CD4-positive, alpha-beta T cell (primary cell): ENCODE measurements at regions not wholly inside any gene's neighbourhood (a gene's known extent, or its start where the extent isn't known, plus 50 kb on each side); places are given as distances from the start of the nearest gene placed in this dataset.

ENCODE experiments used
- ATAC-seq: fragments of 200-7000 bp; cut with Tn5 transposase; one replicate; pipeline ENCODE4 v1.10.0; 2022; ENCODE audit warnings: mild to moderate bottlenecking; ENCODE audit not compliant: poor library complexity
- CTCF ChIA-PET: fragments of 350-600 bp; sonication (Branson Sonifier 250); formaldehyde crosslinking; loops from one replicate; lab custom pipeline; 2021; ENCODE audit warnings: antibody characterized with exemption, inconsistent platforms; lab: Charles Lee
- POLR2A ChIA-PET: fragments of 350-600 bp; sonication (Branson Sonifier 250); formaldehyde crosslinking; loops from one replicate; lab custom pipeline; 2021; ENCODE audit warnings: antibody characterized with exemption, inconsistent platforms; lab: Charles Lee
- DNase-seq, 14 experiments: peaks; one replicate each; pipeline ENCODE4 v3.0.0-alpha.2; 2013 to 2020; ENCODE audit warnings: mixed read lengths in 2 of 14
- H3K27ac ChIP-seq, 2 donors: one replicate each; pipeline versions ENCODE4 v1.5.1 to v1.7.0; 2013; ENCODE audit warnings: low read length in 2 of 2, low read depth in 1 of 2, mild to moderate bottlenecking in 1 of 2
- H3K27me3 ChIP-seq, 2 experiments: 1 replicate in 1 of 2; 2 replicates in 1 of 2; pipeline versions ENCODE4 v1.6.1 to v1.7.0; 2013; ENCODE audit warnings: low read length in 2 of 2, control low read depth in 1 of 2, mild to moderate bottlenecking in 1 of 2, moderate library complexity in 1 of 2; ENCODE audit not compliant: insufficient read depth in 2 of 2, control insufficient read depth in 1 of 2
- H3K36me3 ChIP-seq: one replicate; pipeline ENCODE4 v1.6.1; 2013; ENCODE audit warnings: low read length, control low read depth; ENCODE audit not compliant: insufficient read depth
- H3K4me1 ChIP-seq: one replicate; pipeline ENCODE4 v1.6.1; 2013; ENCODE audit warnings: low read length, control low read depth; ENCODE audit not compliant: insufficient read depth
- H3K4me3 ChIP-seq: one replicate; pipeline ENCODE4 v1.5.1; 2013; ENCODE audit warnings: mild to moderate bottlenecking, low read length, moderate library complexity
- H3K9me3 ChIP-seq, 2 experiments: 1 replicate in 1 of 2; 2 replicates in 1 of 2; pipeline versions ENCODE4 v1.6.1 to v1.7.0; 2013; ENCODE audit warnings: low read length in 2 of 2, mild to moderate bottlenecking in 2 of 2, control low read depth in 1 of 2, moderate library complexity in 1 of 2; ENCODE audit not compliant: control insufficient read depth in 1 of 2, insufficient read depth in 1 of 2
- H3K27ac Mint-ChIP-seq: one replicate; pipeline ENCODE4 v1.8.0; 2020; ENCODE audit warnings: mixed read lengths
- H3K27me3 Mint-ChIP-seq: one replicate; pipeline ENCODE4 v1.8.0; 2021; ENCODE audit warnings: mixed read lengths
- H3K36me3 Mint-ChIP-seq: one replicate; pipeline ENCODE4 v1.8.0; 2021; ENCODE audit warnings: low read depth, mixed read lengths
- H3K4me1 Mint-ChIP-seq: one replicate; pipeline ENCODE4 v1.8.0; 2021; ENCODE audit warnings: low read depth, mixed read lengths
- H3K4me3 Mint-ChIP-seq: one replicate; pipeline ENCODE4 v1.8.0; 2020; ENCODE audit warnings: mild to moderate bottlenecking, mixed read lengths
- H3K9me3 Mint-ChIP-seq: one replicate; pipeline ENCODE4 v1.8.0; 2020; ENCODE audit warnings: mixed read lengths
- CTCF ChIP-seq: fragments of 200-600 bp; IDR thresholded peaks from one replicate; pipeline ENCODE4 v1.8.0; 2022; ENCODE audit warnings: antibody characterized with exemption, mild to moderate bottlenecking
- intact Hi-C, 2 experiments: fragments of 100-400 bp; cut with DNase I in 1 of 2; cut with micrococcal nuclease in 1 of 2; formaldehyde crosslinking; loops; one replicate each; pipeline versions ENCODE4 v1.15.1 to v1.9.0; 2023 to 2025; cut with DNase I, micrococcal nuclease

- DNase-seq: no peak
- H3K27ac Mint-ChIP-seq: no peak overlapping the region
- CTCF ChIA-PET: no interaction called here
- no peak overlapping the region for H3K27ac ChIP-seq
- H3K9me3 Mint-ChIP-seq: no peaks in the 10 kb centered on the region
- no peak overlapping the region for H3K4me3 Mint-ChIP-seq
- no peak for ATAC-seq
- POLR2A ChIA-PET: no interaction called here
- peaks cover 29% of the 10 kb centered on the region for H3K27me3 Mint-ChIP-seq
- no peaks in the 10 kb centered on the region for H3K36me3 ChIP-seq
- H3K9me3 ChIP-seq: peaks cover 0 to 6% of the 10 kb centered on the region in 2 experiments
- H3K4me1 Mint-ChIP-seq: no peaks in the 10 kb centered on the region
- intact Hi-C loops: no loop called here
- no peaks in the 10 kb centered on the region for H3K4me1 ChIP-seq
- no peaks in the 10 kb centered on the region for H3K36me3 Mint-ChIP-seq
- peaks cover 9 to 11% of the 10 kb centered on the region in 2 experiments for H3K27me3 ChIP-seq
- no peak for TF ChIP-seq CTCF
- H3K4me3 ChIP-seq: no peak overlapping the region
Observed at GRCh38 chr1:4071653-4072052, 171.6 kb upstream of the C1orf174 start.

GRCh38 chr1:4072481-4073153, 172.5 kb upstream of the C1orf174 start:
- Mint-ChIP-seq H3K9me3 (no peaks in the 10 kb centered on the region), H3K27me3 (peaks cover 29% of the 10 kb centered on the region), H3K36me3 (no peaks in the 10 kb centered on the region), H3K4me3 (no peak overlapping the region), H3K27ac (no peak overlapping the region), H3K4me1 (no peaks in the 10 kb centered on the region)
- no peak for TF ChIP-seq CTCF
- Histone ChIP-seq H3K4me3 (no peak overlapping the region), H3K4me1 (no peaks in the 10 kb centered on the region), H3K27me3 (peaks cover 9 to 11% of the 10 kb centered on the region in 2 experiments), H3K27ac (no peak overlapping the region), H3K9me3 (peaks cover 0 to 3% of the 10 kb centered on the region in 2 experiments), H3K36me3 (no peaks in the 10 kb centered on the region)
- no peak for ATAC-seq
- POLR2A ChIA-PET: no interaction called here
- CTCF ChIA-PET: no interaction called here
- intact Hi-C loops: no loop called here
- DNase-seq: no peak

- CTCF ChIA-PET: no interaction called here
- peaks cover 0 to 5% of the 10 kb centered on the region in 2 experiments for H3K9me3 ChIP-seq
- H3K36me3 ChIP-seq: no peaks in the 10 kb centered on the region
- Mint-ChIP-seq H3K4me1 (no peaks in the 10 kb centered on the region), H3K36me3 (no peaks in the 10 kb centered on the region), H3K9me3 (no peaks in the 10 kb centered on the region), H3K4me3 (no peak overlapping the region), H3K27me3 (peaks cover 25% of the 10 kb centered on the region), H3K27ac (no peak overlapping the region)
- no peak for TF ChIP-seq CTCF
- H3K27ac ChIP-seq: no peak overlapping the region
- POLR2A ChIA-PET: no interaction called here
- intact Hi-C loops: no loop called here
- DNase-seq: no peak
- ATAC-seq: no peak
- no peak overlapping the region for H3K4me3 ChIP-seq
- H3K4me1 ChIP-seq: no peaks in the 10 kb centered on the region
- H3K27me3 ChIP-seq: peaks cover 8 to 9% of the 10 kb centered on the region in 2 experiments
Observed at GRCh38 chr1:4075436-4076225, 175.6 kb upstream of the C1orf174 start.
